Kidney (tissue), 13 donors: ENCODE measurements at regions not wholly inside any gene's neighbourhood (a gene's known extent, or its start where the extent isn't known, plus 50 kb on each side); places are given as distances from the start of the nearest gene placed in this dataset.

Experiments used
- DNase-seq, 5 donors: peaks; one replicate each; pipeline ENCODE4 v3.0.0-alpha.2; 2013 to 2020
- FAIRE-seq: peaks from 2 replicates; lab custom pipeline; 2012; peaks lifted over from hg19 to GRCh38; lab: Jason Lieb, UNC
- H3K27ac ChIP-seq, 2 donors: one replicate each; pipeline ENCODE4 v1.7.0; 2013; ENCODE audit warnings: low read depth in 2 of 2, low read length in 2 of 2, inconsistent platforms in 1 of 2
- H3K27me3 ChIP-seq: one replicate; pipeline ENCODE4 v1.7.1; 2013; ENCODE audit warnings: low read length, inconsistent platforms; ENCODE audit not compliant: control insufficient read depth, insufficient read depth
- H3K36me3 ChIP-seq, 3 donors: one replicate each; pipeline versions ENCODE4 v1.7.0 to v1.7.1; 2013; ENCODE audit warnings: low read length in 3 of 3, control low read depth in 1 of 3, inconsistent platforms in 1 of 3; ENCODE audit not compliant: insufficient read depth in 3 of 3, control insufficient read depth in 2 of 3
- H3K4me1 ChIP-seq, 3 donors: one replicate each; pipeline versions ENCODE4 v1.7.0 to v1.7.1; 2013; ENCODE audit warnings: low read length in 3 of 3, inconsistent platforms in 1 of 3, low read depth in 1 of 3; ENCODE audit not compliant: control insufficient read depth in 2 of 3, insufficient read depth in 2 of 3
- H3K4me3 ChIP-seq, 3 donors: one replicate each; pipeline versions ENCODE4 v1.7.0 to v1.8.1; 2013; ENCODE audit warnings: low read length in 3 of 3, control low read depth in 1 of 3, inconsistent platforms in 1 of 3
- H3K9ac ChIP-seq, 3 donors: one replicate each; pipeline versions ENCODE4 v1.7.0 to v1.7.1; 2013; ENCODE audit warnings: low read length in 3 of 3, control low read depth in 1 of 3, inconsistent platforms in 1 of 3
- H3K9me3 ChIP-seq, 3 donors: one replicate each; pipeline versions ENCODE4 v1.7.0 to v1.7.1; 2013; ENCODE audit warnings: low read length in 3 of 3, control low read depth in 1 of 3, inconsistent platforms in 1 of 3; ENCODE audit not compliant: control insufficient read depth in 2 of 3, insufficient read depth in 1 of 3
- CTCF ChIP-seq: IDR thresholded peaks from 3 replicates; pipeline ENCODE4 v1.5.1; 2012; ENCODE audit warnings: mild to moderate bottlenecking, moderate library complexity, borderline replicate concordance; ENCODE audit not compliant: insufficient read depth; ENCODE audit errors: extremely low read depth
- intact Hi-C: fragments of 100-400 bp; cut with DNase I; formaldehyde crosslinking; loops from one replicate; pipeline ENCODE4 v1.11.1; 2022
- donor health status: control.
- donor health status: control.
- donor health status: control.
- donor health status: control.
- donor health status: control.
- donor health status: DM: yes; HTN: yes; CAD: no.
- donor health status: Normal renal cell carcinoma (clear cell type).

GRCh38 chr14:80381807-80382363 is 170.6 kb upstream of the DIO2 start:
- Histone ChIP-seq H3K4me3 (no peak overlapping the region), H3K36me3 (no peaks in the 10 kb centered on the region), H3K27ac (no peak overlapping the region), H3K27me3 (no peaks in the 10 kb centered on the region), H3K9ac (no peak overlapping the region), H3K4me1 (no peaks in the 10 kb centered on the region), H3K9me3 (no peaks in the 10 kb centered on the region)
- DNase-seq (no peak), FAIRE-seq (no peak)
- TF ChIP-seq CTCF: no peak
- intact Hi-C loops: no loop called here

GRCh38 chr14:80379035-80379434 is 167.7 kb upstream of the DIO2 start:
- no peaks in the 10 kb centered on the region for H3K36me3 ChIP-seq
- intact Hi-C loops: no loop called here
- H3K9me3 ChIP-seq: no peaks in the 10 kb centered on the region
- no peak overlapping the region for H3K27ac ChIP-seq
- TF ChIP-seq CTCF: no peak
- H3K4me1 ChIP-seq: no peaks in the 10 kb centered on the region
- H3K9ac ChIP-seq: no peak overlapping the region
- FAIRE-seq (no peak), DNase-seq (no peak)
- no peak overlapping the region for H3K4me3 ChIP-seq
- H3K27me3 ChIP-seq: no peaks in the 10 kb centered on the region

DNA sequence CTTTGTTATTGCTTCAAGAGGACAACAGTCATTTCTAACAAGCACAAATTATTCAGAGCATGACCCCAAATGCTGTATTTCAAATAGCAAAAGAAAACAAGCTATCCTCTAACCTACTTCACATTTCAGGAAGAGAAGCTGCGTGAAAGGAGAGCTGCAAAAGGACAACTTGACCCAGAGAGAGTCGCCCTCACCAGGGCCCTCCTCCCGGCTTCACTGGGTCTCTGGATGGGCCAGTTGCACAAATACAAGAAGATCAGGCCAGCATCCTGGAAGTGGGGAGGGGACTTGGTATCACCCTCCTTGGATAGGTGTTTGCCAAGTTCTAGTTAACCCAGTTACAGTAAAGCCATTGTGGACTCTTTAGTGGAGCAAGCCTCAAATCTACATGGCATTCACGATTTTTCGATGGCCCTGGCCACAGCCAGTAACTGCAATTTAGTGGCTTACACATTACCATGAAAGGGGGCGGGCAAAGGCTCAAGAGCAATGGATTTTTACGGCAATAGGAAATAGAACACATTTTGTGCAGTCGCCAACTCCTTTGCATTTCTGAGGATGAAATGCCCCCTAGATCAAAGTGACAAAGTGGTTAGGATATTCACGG is 166.9 kb upstream of the DIO2 start:
- H3K9ac ChIP-seq: no peak overlapping the region
- intact Hi-C loops: no loop called here
- TF ChIP-seq CTCF: no peak
- no peaks in the 10 kb centered on the region for H3K4me1 ChIP-seq
- no peak overlapping the region for H3K4me3 ChIP-seq
- H3K9me3 ChIP-seq: no peaks in the 10 kb centered on the region
- DNase-seq (no peak), FAIRE-seq (no peak)
- no peaks in the 10 kb centered on the region for H3K27me3 ChIP-seq
- H3K27ac ChIP-seq: no peak overlapping the region
- no peaks in the 10 kb centered on the region for H3K36me3 ChIP-seq
